Stomach (tissue), 4 donors: ENCODE measurements at regions not wholly inside any gene's neighbourhood (a gene's known extent, or its start where the extent isn't known, plus 50 kb on each side); places are given as distances from the start of the nearest gene placed in this dataset.

ENCODE experiments used
- EP300 ChIP-seq: sonication (generic); formaldehyde crosslinking; IDR thresholded peaks from one replicate; pipeline ENCODE4 v1.6.1; 2017; ENCODE audit warnings: antibody characterized with exemption
- POLR2A ChIP-seq, 4 donors: fragments of 450-650 bp; IDR thresholded peaks; one replicate each; pipeline ENCODE4 v1.6.1; 2016; ENCODE audit warnings: antibody characterized with exemption in 4 of 4, control low read depth in 2 of 4, mild to moderate bottlenecking in 1 of 4, moderate library complexity in 1 of 4
- POLR2AphosphoS5 ChIP-seq, 3 donors: sonication (generic); formaldehyde crosslinking; IDR thresholded peaks; one replicate each; pipeline ENCODE4 v1.6.1; 2016; ENCODE audit warnings: antibody characterized with exemption in 3 of 3
- TF ChIP-seq, protein P1 (sequence below), 7 experiments: fragments of 450-650 bp in 4 of 7; fragments of 200-600 bp in 3 of 7; sonication (generic) in 3 of 7; IDR thresholded peaks; one replicate each; pipeline ENCODE4 v1.5.1; 2016 to 2019; ENCODE audit warnings: antibody characterized with exemption in 7 of 7, control low read depth in 2 of 7, mild to moderate bottlenecking in 1 of 7

DNA sequence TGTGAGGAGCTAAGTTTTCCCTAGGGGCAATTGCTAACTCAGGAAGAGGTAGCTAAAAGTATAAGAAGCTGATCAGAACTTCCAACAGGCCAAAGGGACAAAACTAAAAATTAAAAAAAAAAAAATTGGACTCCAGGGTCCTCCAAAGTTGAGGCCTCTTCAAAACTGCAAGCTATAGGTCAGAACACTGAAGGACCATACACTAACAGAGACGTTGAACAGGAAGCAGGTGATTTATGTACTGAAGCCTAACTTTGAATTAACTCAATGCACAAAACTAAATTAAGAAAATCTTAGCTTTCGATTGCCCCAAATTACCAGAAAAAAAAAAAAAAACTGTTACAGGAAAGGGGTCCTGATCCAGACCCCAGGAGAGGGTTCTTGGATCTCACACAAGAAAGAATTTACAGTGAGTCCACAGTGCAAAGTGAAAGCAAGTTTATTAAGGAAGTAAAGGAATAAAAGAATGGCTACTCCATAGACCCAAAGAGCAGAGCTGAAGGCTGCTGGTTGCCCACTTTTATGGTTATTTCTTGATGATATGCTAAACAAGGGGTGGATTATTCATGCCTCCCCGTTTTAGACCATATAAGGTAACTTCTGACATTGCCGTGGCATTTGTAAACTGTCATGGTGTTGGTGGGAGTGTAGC lies 442.8 kb upstream of the NECTIN3 start:
- TF ChIP-seq POLR2AphosphoS5 (IDR thresholded peaks at IDR 0.05) (no peak), POLR2A (IDR thresholded peaks at IDR 0.05) (no peak), EP300 (no peak)
- TF ChIP-seq, protein P1, sequence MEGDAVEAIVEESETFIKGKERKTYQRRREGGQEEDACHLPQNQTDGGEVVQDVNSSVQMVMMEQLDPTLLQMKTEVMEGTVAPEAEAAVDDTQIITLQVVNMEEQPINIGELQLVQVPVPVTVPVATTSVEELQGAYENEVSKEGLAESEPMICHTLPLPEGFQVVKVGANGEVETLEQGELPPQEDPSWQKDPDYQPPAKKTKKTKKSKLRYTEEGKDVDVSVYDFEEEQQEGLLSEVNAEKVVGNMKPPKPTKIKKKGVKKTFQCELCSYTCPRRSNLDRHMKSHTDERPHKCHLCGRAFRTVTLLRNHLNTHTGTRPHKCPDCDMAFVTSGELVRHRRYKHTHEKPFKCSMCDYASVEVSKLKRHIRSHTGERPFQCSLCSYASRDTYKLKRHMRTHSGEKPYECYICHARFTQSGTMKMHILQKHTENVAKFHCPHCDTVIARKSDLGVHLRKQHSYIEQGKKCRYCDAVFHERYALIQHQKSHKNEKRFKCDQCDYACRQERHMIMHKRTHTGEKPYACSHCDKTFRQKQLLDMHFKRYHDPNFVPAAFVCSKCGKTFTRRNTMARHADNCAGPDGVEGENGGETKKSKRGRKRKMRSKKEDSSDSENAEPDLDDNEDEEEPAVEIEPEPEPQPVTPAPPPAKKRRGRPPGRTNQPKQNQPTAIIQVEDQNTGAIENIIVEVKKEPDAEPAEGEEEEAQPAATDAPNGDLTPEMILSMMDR (IDR thresholded peaks at IDR 0.05) = no peak
